ENCODE measurements at regions not wholly inside any gene's neighbourhood (a gene's known extent, or its start where the extent isn't known, plus 50 kb on each side); places are given as distances from the start of the nearest gene placed in this dataset.

- no peak for TF ChIP-seq CTCF (conservative IDR thresholded peaks at IDR 0.05; ENCODE audit: low read depth, low read length)
- DNase-seq (ENCODE audit: low read depth) = no peak
Measured at GRCh38 chr12:39224971-39225370, 217.9 kb downstream of the KIF21A start.

GRCh38 chr12:39205969-39206368 lies 237.0 kb downstream of the KIF21A start:
- no peak overlapping the region for H3K4me3 ChIP-seq (ENCODE audit: low read depth, low read length)
- no peak for DNase-seq (ENCODE audit: low read depth)
- no peak for TF ChIP-seq CTCF (conservative IDR thresholded peaks at IDR 0.05; ENCODE audit: low read depth, low read length)

More at GRCh38 chr12:39224971-39225370, 217.9 kb downstream of the KIF21A start:
- no peak overlapping the region for H3K4me3 ChIP-seq (ENCODE audit: low read depth, low read length)

GRCh38 chr12:39199351-39199750 lies 243.6 kb downstream of the KIF21A start:
- TF ChIP-seq CTCF (conservative IDR thresholded peaks at IDR 0.05; ENCODE audit: low read depth, low read length) = no peak
- DNase-seq (ENCODE audit: low read depth) = no peak
- no peak overlapping the region for H3K4me3 ChIP-seq (ENCODE audit: low read depth, low read length)

GRCh38 chr12:39188689-39189088 lies 254.2 kb downstream of the KIF21A start:
- no peak overlapping the region for H3K4me3 ChIP-seq (ENCODE audit: low read depth, low read length)
- TF ChIP-seq CTCF (conservative IDR thresholded peaks at IDR 0.05; ENCODE audit: low read depth, low read length) = no peak
- DNase-seq (ENCODE audit: low read depth) = no peak

GRCh38 chr12:39186744-39187143 lies 256.2 kb downstream of the KIF21A start:
- no peak for DNase-seq (ENCODE audit: low read depth)
- no peak for TF ChIP-seq CTCF (conservative IDR thresholded peaks at IDR 0.05; ENCODE audit: low read depth, low read length)
- H3K4me3 ChIP-seq (ENCODE audit: low read depth, low read length) = no peak overlapping the region

- DNase-seq (ENCODE audit: low read depth) = no peak
- H3K4me3 ChIP-seq (ENCODE audit: low read depth, low read length) = no peak overlapping the region
- TF ChIP-seq CTCF (conservative IDR thresholded peaks at IDR 0.05; ENCODE audit: low read depth, low read length) = no peak
Measured at GRCh38 chr12:39178837-39179236, 264.1 kb downstream of the KIF21A start.

- no peak for DNase-seq (ENCODE audit: low read depth)
- TF ChIP-seq CTCF (conservative IDR thresholded peaks at IDR 0.05; ENCODE audit: low read depth, low read length) = no peak
- H3K4me3 ChIP-seq (ENCODE audit: low read depth, low read length) = no peak overlapping the region
Measured at GRCh38 chr12:39176356-39176755, 266.6 kb downstream of the KIF21A start.

Measured in epithelial cell of proximal tubule (primary cell).